Psoas muscle (tissue), 7 donors: ENCODE measurements at regions not wholly inside any gene's neighbourhood (a gene's known extent, or its start where the extent isn't known, plus 50 kb on each side); places are given as distances from the start of the nearest gene placed in this dataset.

Experiments
- ATAC-seq, 4 donors: fragments of 200-7000 bp; cut with Tn5 transposase; one replicate each; pipeline ENCODE4 v1.9.1; 2020; ENCODE audit warnings: moderate library complexity in 3 of 4, mild to moderate bottlenecking in 2 of 4
- DNase-seq, 2 donors: peaks; one replicate each; pipeline ENCODE4 v3.0.0-alpha.2; 2020
- H3K27ac ChIP-seq: fragments of 200-600 bp; one replicate; pipeline ENCODE4 v1.8.0; 2022
- H3K27me3 ChIP-seq, 3 donors: fragments of 200-600 bp in 1 of 3; one replicate each; pipeline versions ENCODE4 v1.6.1 to v1.8.0; 2013 to 2022; ENCODE audit warnings: low read length in 2 of 3, mild to moderate bottlenecking in 2 of 3, moderate library complexity in 1 of 3; ENCODE audit not compliant: insufficient read depth in 3 of 3
- H3K36me3 ChIP-seq, 2 donors: fragments of 200-600 bp in 1 of 2; one replicate each; pipeline versions ENCODE4 v1.6.1 to v1.8.0; 2013 to 2022; ENCODE audit warnings: low read depth in 1 of 2, mild to moderate bottlenecking in 1 of 2, moderate library complexity in 1 of 2; ENCODE audit not compliant: insufficient read depth in 1 of 2
- H3K4me1 ChIP-seq: fragments of 200-600 bp; one replicate; pipeline ENCODE4 v1.8.0; 2022
- H3K4me3 ChIP-seq: fragments of 200-600 bp; one replicate; pipeline ENCODE4 v1.8.0; 2022; ENCODE audit warnings: mild to moderate bottlenecking
- H3K9me3 ChIP-seq: fragments of 200-600 bp; one replicate; pipeline ENCODE4 v1.8.0; 2022
- CTCF ChIP-seq: fragments of 200-600 bp; IDR thresholded peaks from one replicate; pipeline ENCODE4 v1.8.0; 2022; ENCODE audit warnings: antibody characterized with exemption
- WGBS, 3 donors: extraction: QIAGEN DNeasy Blood & Tissue Kit; methylation state at CpG; one replicate each; pipeline versions ENCODE4 v1.1.6 to v1.1.7; 2013; 5-methylcytosine and 5-hydroxymethylcytosine counted together
- intact Hi-C, 2 donors: fragments of 100-400 bp; cut with DNase I; formaldehyde crosslinking; loops; one replicate each; pipeline versions ENCODE4 v1.11.0 to v1.14.2; 2022
- donor health status: healthy with polysubstance abuse.
- donor health status: DM: no; HTN: no; CAD: no; lungs with moderate emphysema.
- donor health status: Bipolar disorder and iron deficiency.
- donor health status: healthy.
- donor health status: DM: yes; HTN: yes; CAD: no.
- donor health status: DM: no; HTN: no; CAD: no.
- donor health status: DM: yes; HTN: yes; CAD: no.

GRCh38 chr18:28359176-28359575 lies 182.2 kb upstream of the CDH2 start:
- H3K36me3 ChIP-seq: no peaks in the 10 kb centered on the region
- WGBS, 3 donors: 86 to 88% (median 86%) methylated on average over 4 of the region's 4 CpGs
- no peak for TF ChIP-seq CTCF
- H3K4me3 ChIP-seq: no peak overlapping the region
- no peaks in the 10 kb centered on the region for H3K9me3 ChIP-seq
- intact Hi-C loops: no loop called here
- no peaks in the 10 kb centered on the region for H3K27me3 ChIP-seq
- DNase-seq (no peak), ATAC-seq (no peak)
- H3K4me1 ChIP-seq: no peaks in the 10 kb centered on the region
- no peak overlapping the region for H3K27ac ChIP-seq

GRCh38 chr18:28357766-28358401 lies 181.0 kb upstream of the CDH2 start:
- no peaks in the 10 kb centered on the region for H3K9me3 ChIP-seq
- ATAC-seq (no peak), DNase-seq (no peak)
- H3K4me3 ChIP-seq: no peak overlapping the region
- 76 to 80% (median 77%) methylated on average over 6 of the region's 6 CpGs for WGBS, 3 donors
- no peaks in the 10 kb centered on the region for H3K36me3 ChIP-seq
- intact Hi-C loops: no loop called here
- TF ChIP-seq CTCF: no peak
- no peak overlapping the region for H3K27ac ChIP-seq
- no peaks in the 10 kb centered on the region for H3K27me3 ChIP-seq
- no peaks in the 10 kb centered on the region for H3K4me1 ChIP-seq

- no peaks in the 10 kb centered on the region for H3K36me3 ChIP-seq
- intact Hi-C loops: no loop called here
- DNase-seq: no peak
- WGBS, 3 donors: 80 to 84% (median 83%) methylated on average over 7 of the region's 7 CpGs
- H3K9me3 ChIP-seq: no peaks in the 10 kb centered on the region
- no peak overlapping the region for H3K4me3 ChIP-seq
- H3K27ac ChIP-seq: no peak overlapping the region
- no peak for TF ChIP-seq CTCF
- no peaks in the 10 kb centered on the region for H3K27me3 ChIP-seq
- no peaks in the 10 kb centered on the region for H3K4me1 ChIP-seq
- ATAC-seq: no peak
Measured at GRCh38 chr18:28350821-28351220, 173.9 kb upstream of the CDH2 start.

GRCh38 chr18:28342231-28342630 lies 165.3 kb upstream of the CDH2 start:
- WGBS, 3 donors: 69 to 74% (median 71%) methylated on average over 1 of the region's 1 CpG
- Histone ChIP-seq H3K36me3 (no peaks in the 10 kb centered on the region), H3K27ac (no peak overlapping the region), H3K4me3 (no peak overlapping the region), H3K4me1 (no peaks in the 10 kb centered on the region), H3K9me3 (no peaks in the 10 kb centered on the region), H3K27me3 (no peaks in the 10 kb centered on the region)
- ATAC-seq (no peak), DNase-seq (no peak)
- intact Hi-C loops: no loop called here
- no peak for TF ChIP-seq CTCF

GRCh38 chr18:28338316-28338715 lies 161.4 kb upstream of the CDH2 start:
- Histone ChIP-seq H3K27me3 (no peaks in the 10 kb centered on the region), H3K36me3 (no peaks in the 10 kb centered on the region), H3K4me3 (no peak overlapping the region), H3K27ac (no peak overlapping the region), H3K4me1 (no peaks in the 10 kb centered on the region), H3K9me3 (no peaks in the 10 kb centered on the region)
- ATAC-seq (no peak), DNase-seq (no peak)
- 89 to 96% (median 95%) methylated on average over 1 of the region's 1 CpG for WGBS, 3 donors
- no peak for TF ChIP-seq CTCF
- intact Hi-C loops: no loop called here
